NCI-H146 treated with DMSO at 0.1 percent for 48 hours (cell line): ENCODE measurements at regions not wholly inside any gene's neighbourhood (a gene's known extent, or its start where the extent isn't known, plus 50 kb on each side); places are given as distances from the start of the nearest gene placed in this dataset.

ENCODE experiments used
- DNase-seq: peaks from one replicate; lab custom pipeline; 2025; ENCODE audit not compliant: unreplicated experiment; lab: John Stamatoyannopoulos, UW

DNA sequence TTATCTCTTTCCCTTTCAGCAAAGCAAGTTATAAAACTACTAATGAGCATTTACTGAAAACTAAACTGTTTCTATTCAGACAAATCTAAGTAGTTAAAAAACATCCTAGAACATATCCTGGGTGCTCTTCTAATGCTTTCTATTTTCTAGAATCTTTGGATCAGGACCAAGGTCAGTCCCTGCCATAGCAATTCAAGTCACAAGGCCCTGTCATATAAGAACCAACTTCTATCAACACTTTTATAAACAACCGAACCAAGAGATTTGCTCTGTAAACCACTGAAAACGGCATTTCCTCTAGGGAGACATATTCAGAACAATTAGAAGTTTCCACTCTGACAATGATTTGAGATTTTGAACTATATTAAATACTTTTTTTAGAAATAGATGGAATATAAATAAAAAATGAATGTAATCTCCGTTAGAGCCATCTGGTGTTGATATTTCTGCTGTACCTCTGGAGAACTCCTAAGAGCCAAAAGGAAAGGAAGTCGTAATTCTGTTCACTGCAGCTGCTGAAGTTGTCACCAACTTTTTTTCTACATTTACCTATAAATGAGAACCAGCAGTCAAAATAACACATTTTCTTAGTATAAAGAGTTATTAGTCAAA, 51.4 kb upstream of the LGSN start:
- DNase-seq: no peak

DNA sequence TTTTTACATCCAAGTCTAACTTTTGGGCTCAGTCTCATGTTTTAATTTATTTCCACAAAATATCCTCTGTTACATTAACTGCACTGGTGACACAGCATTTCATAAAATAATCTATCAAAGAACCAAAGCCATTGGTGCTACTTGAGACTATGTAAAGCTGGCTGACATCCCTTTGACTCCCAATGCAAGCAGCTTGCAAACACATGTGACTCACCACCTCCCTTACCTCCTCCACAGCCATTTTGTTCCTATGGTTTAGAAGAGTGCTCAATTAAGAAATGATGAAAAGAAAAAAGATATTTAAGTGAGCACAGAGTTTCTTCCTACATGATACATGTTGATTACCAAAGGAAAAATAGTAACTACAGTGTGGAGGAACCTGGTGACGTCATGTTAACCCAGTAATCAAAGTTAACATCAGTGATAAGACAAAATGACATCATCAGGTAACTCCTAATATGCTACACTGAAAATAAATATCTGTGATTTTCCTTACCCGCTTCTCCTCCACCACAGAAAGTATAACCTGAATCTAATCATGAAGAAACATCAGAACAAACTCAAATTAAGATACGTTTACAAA, 53.3 kb upstream of the LGSN start:
- DNase-seq: no peak

GRCh38 chr6:63389191-63389844, 69.5 kb upstream of the LGSN start:
- DNase-seq: no peak

- no peak for DNase-seq
Measured at GRCh38 chr6:63391203-63391970, 71.6 kb upstream of the LGSN start.

DNA sequence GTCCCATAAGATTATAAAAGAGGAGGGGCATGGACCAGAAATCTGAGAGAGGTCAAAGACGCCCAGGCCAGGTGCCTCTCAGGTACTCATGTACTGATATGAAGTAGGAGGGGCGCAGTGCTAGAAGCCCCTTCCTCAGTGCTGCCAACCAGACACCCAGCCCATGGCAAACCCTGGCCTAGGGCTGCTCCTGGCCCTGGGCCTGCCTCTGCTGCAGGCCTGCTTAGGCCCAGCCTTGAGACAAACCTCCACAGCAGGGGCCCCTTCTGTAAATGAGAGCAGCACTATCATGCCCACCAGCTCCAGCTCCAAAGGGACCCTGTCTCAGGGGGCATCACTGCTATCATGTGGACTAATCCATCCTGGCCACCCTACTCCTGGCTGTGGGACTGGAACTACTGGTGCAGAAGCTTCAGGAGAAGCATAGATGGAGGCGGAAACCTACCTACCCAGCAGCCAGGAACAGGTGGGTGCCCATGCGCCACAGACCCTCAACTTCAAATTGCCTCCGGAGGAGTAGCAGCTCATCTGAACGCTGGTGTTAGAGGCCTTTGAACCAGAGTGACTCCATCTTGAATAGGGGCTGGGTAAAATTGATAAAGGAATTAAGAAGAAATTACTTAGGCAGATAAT, 72.4 kb upstream of the LGSN start:
- DNase-seq: no peak

DNA sequence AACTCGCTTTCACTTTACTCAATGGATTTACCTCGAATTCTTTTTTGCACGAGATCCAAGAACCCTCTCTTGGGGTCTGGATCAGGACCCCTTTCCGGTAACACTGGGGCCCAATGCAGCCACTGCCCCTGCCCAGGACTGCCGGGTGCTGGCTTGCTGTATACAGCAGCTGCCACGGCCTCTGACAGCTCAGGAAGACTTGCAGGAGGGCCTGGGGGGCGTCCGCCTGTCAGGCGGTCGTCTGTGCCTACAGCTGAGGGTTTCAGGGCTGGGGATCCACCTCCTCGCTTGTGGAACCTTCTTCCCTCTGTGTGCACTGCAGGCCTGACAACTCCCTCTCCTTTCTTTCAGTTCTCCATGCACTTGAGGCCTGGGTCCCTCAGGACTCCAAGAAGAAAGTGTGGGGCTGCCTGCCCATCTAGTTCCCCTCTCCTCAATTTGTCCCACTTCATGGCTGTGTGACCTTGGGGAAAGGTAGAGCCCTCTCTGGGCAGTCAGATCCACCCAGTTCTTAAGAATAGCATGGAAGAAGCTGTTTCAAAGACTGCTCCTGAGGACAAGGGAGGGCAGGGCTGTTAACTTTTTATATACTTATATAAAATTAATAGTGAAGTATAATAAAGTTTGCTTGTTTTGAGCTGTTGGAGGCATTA, 75.0 kb upstream of the LGSN start:
- no peak for DNase-seq

- no peak for DNase-seq
Measured at GRCh38 chr6:63395381-63395780, 75.6 kb upstream of the LGSN start.

DNA sequence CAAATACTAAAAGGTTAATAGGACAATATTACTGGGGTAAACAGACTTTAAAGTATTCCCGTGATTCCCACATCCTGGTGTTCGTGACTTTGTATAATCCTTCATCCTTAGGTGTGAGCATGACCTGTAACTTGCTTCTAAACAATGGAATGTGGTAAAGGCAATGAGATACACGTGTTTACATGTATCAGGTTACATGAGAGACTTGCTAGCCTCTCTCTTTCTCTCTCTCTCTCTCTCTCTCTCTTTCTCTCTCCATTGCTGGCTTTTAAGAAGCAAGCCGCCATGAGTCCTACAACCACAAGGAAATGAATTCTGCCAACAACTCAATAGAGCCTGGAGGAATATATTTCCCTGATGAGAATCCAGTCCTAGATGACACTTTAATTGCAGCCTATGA, 83.9 kb upstream of the LGSN start:
- no peak for DNase-seq

GRCh38 chr6:63410435-63411426, 90.9 kb upstream of the LGSN start:
- no peak for DNase-seq

- no peak for DNase-seq
Measured at GRCh38 chr6:63415286-63415685, 95.5 kb upstream of the LGSN start.

GRCh38 chr6:63418741-63419140, 99.0 kb upstream of the LGSN start:
- DNase-seq: no peak

DNA sequence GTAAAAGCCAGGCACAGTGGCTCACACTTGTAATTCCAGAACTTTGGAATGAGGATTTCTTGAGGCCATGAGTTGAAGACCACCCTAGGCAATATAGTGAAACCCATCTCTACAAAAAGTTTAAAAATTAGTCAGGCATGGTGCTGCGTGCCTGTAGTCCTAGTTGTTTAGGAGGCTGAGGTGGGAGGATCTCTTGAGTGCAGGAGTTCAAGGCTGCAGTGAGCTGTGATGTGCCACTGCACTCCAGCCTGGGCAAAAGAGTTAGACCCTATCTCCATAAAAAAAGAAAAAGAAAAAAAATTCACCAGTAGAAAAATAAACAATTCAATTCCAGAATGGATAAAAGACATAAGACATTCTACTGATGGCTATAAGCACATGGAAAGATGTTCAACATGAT, 104.9 kb upstream of the LGSN start:
- no peak for DNase-seq

- no peak for DNase-seq
Measured at GRCh38 chr6:63425493-63425892, 105.7 kb upstream of the LGSN start.

DNA sequence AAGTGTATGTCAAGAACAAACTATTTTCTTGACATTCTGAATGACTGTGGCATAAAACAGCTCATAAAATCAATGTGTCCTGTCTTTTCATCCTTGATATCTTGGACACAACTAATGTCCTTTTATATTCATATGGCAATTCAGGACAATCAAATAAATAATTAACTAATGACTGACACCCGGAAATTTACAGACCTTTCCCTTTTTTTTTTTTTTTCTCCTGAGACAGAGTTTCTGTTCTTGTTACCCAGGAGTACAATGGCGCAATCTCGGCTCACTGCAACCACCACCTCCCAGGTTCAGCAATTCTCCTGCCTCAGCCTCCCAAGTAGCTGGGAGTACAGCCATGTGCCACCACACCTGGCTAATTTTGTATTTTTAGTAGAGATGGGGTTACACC, 107.1 kb upstream of the LGSN start:
- no peak for DNase-seq

- DNase-seq: no peak
Measured at GRCh38 chr6:63427951-63428350, 108.2 kb upstream of the LGSN start.

- DNase-seq: no peak
Measured at GRCh38 chr6:63430985-63431519, 111.3 kb upstream of the LGSN start.

- DNase-seq: no peak
Measured at GRCh38 chr6:63434943-63435342, 115.2 kb upstream of the LGSN start.

DNA sequence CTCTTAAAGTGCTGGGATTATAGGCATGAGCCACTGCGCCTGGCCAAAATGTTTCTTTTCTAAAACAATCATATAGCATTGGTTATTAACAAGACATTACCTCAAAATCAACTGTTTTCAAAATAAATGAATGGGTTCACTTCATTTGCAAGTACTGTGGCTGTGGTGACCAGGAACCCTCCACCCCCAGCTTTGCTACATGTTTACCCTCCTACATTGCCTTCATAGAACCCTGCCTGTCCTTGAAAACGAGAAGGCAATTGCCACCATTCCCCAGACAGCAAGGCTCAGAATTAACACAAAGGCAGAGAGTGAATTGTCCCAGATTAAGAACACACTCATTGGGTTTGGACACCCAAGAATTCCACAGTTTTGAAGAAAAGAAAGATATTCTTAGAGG, 116.6 kb upstream of the LGSN start:
- DNase-seq: no peak

- DNase-seq: no peak
Measured at GRCh38 chr6:63437058-63437457, 117.3 kb upstream of the LGSN start.

GRCh38 chr6:63440057-63440456, 120.3 kb upstream of the LGSN start:
- peak; percentile 42 for DNase-seq
